Retina (tissue), 1 donor: ENCODE measurements at regions not wholly inside any gene's neighbourhood (a gene's known extent, or its start where the extent isn't known, plus 50 kb on each side); places are given as distances from the start of the nearest gene placed in this dataset.
"Not testable (repeated sequence)": the region's sequence is repeated elsewhere in the genome, so short reads cannot be mapped to it uniquely, and the experiment has no call there.

Source experiments
- DNase-seq: peaks from one replicate; pipeline ENCODE4 v3.0.0-alpha.2; 2016

DNA sequence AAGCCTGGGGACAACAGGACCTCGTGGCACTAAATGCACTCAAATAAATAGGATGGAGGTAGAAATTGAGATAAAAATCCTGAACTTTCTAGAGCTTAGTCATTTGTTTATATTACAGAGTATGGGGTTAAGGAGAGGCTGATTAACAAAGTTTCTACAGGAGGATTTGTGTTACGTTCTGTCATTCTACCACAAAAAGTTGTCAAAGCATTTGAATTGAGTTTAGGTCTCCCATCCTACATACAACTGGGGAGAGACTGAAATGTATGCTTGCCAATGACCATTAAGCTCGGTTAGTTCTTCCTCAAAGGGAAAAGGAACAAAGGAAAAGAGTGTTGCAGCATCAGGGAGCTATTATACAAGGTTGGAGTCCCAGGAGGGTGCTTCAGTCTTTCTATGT is 597.9 kb downstream of the COL12A1 start:
- DNase-seq, result no peak

DNA sequence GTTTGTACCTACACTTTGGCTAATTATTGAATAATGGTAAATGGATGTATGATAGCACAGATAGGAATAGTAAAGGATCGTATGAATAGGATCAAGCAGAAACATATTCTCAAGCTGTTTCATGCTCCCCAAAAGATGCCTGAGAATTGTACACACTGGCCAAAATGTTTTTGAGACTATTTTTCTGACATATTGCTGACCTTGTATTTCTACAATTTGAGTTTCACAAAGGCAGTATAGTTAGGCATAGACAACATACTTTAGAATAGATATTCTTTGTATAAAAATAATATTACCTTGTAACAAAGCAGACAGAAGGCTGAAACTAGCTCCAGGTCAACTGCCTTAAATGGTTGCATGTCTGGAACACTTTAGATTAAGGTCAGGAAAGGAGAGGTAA is 598.4 kb downstream of the COL12A1 start:
- DNase-seq, result no peak

DNA sequence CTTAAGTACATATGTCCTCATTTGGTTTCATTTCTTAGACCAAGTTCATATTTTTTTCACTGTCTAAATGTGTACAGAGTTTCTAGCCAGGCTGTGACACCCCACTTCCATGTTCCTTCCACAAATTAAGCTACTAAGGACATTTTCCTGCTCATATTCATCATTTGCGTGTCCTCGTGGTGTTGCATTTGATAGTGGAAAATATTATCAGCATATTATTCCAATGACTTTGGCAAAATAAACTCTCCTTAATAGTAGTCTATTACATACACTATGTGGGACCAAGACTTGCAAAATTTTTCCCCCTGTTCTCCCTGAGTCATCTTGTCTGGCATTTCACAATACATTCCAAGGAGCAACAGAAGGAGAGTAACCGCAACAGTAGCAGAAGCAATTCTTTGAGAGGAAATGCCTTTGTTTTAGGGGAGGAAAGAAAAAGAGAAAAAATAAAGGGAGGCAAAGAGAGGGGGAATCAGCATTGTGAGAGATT is 599.2 kb downstream of the COL12A1 start:
- no peak for DNase-seq

DNA sequence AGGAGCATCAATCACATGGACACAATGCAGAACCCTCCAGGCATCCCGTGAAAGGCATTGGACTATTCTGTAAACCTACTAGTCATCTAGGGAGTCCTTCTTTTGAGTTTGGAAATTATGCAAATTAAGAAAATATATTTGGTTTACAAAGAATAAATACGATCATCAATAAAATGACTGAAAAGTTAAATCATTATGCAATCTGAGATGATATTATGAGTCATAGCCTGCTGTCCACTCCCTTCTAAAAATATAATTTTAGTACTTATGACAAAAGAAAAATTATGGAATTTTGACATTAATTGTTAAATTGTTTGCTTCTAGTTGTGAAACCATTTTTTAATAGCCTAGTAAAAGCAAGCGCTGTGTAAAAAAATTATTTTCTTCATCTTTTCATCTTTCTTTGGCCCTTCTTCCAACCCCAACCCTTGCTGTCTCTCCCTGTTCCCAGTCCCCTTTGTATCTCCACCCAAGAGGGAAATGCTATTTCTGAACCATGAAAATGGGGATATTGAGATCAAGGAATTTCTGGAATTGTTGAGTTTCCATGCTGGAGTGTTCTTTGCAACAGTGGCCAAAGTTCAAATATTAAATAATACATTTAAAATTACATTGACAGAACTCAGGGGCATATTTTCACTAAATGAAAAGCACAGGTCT is 599.8 kb downstream of the COL12A1 start:
- no peak for DNase-seq

DNA sequence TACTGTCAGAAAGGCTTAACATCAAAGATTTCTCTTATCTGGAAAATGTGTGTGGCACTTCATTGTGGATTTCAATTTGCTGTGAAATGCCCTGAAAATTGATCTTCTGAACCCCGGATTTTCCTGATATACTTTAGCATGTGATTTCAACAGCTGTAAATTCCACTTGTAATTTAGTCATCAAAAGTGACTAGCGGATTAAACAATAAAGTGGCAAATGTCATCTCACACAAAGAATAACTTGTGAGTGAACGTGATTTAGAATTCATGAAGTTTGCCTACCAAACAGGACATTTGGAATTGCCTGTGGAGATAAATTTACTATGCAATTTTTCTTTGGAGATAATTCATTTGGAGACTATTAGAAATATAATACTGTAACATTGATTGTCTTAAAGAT is 601.6 kb downstream of the COL12A1 start:
- no peak for DNase-seq

DNA sequence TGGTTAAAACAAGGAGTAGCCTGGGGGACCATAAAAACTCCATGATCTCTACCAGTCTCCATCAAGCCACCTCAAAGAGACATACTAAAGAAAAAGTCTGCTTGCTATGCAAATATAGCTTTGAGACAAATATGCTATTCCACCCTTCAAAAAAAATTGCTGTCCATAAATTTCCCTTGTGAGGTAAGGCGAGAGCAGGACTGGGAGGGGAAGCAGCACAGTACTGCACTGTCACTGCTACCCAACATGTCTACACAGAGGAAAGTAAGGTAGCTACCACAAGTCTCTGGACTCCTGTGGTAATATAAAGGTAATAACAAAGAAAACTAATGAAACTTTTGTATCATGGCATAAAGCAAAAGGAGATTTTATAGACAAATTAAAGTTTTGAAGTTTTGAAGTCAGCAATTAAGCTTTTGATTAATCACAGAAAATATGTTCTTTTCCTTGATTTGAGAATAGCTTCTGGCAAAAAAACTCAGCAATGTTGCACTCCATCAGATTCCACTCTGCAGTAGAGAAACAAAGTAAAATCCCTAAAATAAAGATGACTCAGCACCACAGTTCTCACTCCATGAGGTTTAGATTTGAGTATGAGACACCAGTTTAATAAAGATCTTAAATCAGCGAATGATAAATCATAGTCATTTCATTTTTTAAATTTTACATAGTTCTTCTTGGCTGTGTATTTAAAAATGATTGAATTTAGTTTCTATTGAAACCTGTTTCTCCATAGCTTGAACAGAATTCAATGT is 602.4 kb downstream of the COL12A1 start:
- no peak for DNase-seq

DNA sequence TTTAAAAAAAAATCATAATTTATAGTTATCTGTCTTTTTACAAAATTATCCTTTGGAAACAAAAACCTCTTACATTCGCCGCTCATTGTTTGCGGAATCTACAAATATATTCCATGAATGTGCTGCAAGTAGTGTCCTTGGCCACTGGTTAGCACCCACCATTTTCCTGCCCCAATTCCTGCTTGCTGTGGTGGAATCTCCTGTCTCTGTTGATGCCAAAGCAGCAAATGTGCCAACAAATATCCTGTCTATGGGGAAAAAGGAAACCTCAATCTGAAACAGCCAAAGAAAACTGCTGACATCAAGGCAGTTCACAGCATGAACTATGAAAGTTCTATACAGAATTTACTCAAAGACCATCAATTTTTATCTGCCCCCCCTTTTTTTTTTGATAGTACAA is 603.6 kb downstream of the COL12A1 start:
- DNase-seq, result no peak

DNA sequence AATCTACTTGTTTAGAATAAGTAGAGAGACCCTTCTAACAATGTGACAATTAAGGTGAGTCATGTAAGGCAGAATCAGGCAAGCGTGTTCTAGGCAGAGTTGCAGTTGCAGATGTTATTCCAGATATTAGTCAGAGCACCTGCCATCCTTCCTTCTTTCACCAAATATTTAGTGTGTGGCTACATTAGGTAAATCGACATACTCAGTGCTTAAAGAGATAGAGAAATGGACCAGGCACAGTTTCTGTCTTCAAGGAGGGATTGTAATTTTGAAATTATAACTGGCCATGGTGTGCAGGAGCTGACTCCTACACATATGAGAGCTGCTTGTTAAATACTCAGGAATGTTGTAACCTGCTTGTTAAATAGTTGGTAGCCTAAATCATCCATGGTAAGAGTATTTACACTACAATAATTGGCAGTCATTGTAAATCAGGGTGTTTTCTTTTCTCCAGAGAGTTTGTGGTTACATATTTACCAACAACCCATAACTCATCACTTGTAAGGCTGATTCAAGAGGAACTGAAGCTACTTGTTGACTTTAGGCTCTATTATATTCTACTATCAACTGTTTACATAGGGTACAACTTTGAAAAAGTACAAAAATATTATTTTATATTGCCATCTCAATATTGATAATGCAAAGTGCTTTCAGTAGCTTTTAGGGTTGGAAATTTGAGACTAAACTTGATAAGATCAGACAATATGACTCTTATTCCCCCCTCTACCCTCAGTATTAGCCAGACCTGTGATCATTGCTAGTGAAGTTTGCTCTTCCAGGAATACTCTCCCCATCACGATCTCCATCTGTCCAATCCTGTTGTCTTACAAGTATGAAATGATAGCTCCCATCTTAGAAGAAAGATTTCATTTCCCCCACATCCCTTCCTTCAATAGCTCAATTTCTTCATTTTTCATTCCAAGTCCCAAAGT is 607.1 kb downstream of the COL12A1 start:
- no peak for DNase-seq

DNA sequence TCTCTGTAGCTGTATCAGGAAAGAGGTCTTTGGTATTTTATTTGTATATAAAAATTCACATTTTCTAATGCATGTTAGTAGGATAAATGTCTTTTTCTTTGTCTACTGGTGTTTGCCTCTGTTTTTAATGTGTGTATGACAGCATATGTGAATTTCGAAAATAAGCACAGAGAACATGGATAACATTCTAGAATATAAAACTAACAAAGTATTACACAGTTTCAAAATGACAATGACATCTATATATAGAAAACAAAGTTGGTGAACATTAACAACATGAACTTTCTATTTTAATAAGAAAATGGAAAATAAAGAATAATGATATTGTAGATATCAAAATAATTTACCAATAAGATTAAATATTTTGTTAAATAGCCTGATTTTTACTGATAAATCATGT is 608.0 kb downstream of the COL12A1 start:
- no peak for DNase-seq

DNA sequence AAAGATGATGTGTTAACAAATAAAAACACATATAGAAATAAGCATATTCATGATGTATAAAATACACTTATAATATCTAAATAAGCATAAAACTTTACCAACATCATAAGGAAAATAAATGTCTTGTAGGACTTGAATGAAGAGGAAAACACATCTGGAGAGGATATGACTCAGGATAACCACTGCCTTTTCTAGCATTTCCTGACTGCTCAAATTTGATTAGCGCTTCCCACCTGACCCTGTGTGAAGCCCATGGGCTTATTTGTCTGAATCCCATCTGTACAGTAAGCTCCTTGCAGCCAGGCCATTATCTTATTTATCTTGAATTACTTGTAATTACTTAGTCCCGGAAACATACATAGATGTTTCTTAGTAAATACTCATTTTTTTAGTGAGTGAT is 608.6 kb downstream of the COL12A1 start:
- no peak for DNase-seq

DNA sequence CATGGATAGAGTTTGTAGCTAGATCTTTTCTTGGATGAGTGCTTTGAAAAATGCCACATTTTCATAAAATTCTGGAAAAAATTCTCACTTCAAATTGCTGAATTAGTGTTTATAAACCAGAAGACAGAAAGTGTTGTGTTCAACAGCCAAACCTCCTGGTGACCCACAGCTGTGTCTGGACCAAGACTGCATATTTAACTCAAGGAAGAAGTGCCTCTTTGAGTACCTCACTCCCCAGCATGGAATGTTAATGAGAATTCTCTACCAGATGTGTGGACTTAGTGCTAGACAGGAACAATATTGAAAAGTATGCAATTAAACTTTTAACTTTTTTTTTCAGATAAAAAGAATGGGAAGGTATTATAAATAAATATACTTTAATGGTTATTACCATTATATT is 609.3 kb downstream of the COL12A1 start:
- DNase-seq, result no peak

DNA sequence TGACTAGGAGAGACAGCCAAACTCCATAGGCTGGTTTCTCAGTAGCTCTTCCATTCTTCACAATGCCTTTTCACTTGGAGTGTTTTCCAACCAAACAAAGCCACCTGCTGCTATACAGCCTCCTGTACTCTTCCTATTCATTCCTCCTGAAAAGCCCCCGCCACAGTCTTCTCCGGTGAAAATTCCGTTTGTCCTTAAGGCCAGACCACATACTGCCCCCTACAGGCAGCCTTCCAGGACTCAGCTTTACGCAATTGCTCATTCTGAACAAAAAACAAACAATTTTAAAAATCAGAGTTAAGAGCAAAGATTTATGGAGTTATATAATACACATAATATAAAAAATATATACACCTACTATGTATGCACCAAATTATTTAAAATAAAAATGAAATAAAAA is 611.5 kb downstream of the COL12A1 start:
- not testable (repeated sequence) for DNase-seq

DNA sequence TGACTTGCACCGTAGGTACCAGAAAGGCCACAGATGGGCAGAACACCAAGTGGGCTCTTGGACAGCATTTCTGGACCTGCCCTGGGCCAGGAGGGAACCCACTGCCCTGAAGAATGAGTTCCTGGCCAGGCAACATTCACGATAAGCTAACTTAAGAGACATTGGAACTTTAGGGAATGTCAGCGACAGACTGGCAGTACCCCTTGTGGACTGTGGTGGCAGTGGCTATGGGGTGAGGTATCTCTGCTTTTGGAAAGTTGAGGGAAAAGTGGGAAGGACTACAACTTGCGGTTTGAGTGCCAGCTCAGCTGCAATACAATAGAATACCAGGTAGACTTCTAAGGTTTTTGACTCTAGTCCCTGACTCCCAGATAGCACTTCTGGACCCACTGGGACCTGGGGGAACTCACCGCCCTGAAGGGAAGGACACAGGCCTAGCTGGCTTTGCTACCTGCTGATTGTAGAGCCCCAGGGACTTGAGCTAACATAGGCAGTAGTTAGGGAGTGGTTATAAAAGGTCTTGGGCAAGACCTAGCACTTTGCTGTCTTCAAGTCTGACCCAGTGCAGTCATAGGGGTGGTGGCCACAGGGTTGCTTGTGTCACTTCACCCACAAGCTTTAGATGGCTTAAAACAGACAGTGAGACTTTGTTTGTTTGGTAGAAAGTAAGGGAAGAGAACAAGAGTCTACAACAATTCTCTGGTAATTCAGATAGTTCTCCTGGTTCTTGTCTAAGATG is 617.6 kb downstream of the COL12A1 start:
- DNase-seq, result no peak

DNA sequence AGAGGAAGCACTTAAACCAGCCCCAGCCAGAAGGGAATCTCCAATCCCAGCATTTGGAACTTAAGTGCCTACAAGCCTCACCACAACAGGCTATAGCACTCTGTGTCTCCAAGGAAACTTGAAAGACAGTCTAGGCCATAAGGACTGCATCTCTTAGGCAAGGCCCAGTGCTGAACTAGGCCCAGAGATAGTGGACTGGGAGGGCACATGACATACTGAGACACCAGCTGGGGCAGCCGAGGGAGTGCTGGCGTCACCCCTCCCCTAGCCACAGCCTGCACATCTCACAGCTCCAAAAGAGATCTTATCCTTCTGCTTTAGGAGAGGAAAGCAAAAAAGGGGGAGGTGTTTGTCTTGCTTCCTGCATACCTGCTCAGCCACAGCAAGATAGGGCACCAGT is 618.5 kb downstream of the COL12A1 start:
- no peak for DNase-seq

DNA sequence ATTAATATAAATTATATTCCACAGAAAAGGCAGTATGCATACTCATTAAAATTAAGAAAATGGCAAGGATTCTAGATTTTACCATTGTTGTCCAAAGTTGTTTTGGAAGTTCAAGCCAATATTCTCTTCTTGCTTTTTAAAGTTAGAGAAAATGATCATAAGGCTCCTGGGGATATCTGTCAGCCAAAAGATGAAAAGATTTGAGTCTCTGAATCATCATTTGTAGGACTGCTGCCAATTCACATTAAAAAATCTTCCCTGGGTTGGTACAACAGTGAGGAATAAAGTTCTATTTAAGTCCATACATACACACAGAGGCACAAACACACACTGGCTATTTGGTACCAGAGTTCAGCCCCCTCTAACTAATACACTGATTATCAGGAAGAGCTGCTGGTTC is 620.1 kb downstream of the COL12A1 start:
- DNase-seq, result no peak

DNA sequence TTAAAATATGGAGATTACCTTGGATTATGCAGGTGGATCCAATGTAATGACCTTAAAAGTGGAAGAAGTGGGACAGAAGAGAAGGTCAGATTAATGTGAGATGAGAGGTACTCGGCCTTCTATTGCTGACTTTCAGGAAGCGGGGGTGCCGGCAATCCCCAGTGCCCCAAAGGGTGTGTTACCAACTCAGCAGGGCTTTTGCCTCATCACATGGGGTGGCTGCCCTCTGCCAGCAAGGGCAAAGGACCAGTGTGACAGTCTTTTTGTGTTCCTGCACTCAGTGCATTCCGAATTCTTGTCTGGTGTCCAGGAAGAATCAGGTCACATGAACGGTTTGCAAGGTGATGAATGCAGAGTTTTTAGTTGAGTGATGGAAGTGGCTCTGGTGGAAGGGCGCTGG is 624.2 kb downstream of the COL12A1 start:
- DNase-seq, result no peak

DNA sequence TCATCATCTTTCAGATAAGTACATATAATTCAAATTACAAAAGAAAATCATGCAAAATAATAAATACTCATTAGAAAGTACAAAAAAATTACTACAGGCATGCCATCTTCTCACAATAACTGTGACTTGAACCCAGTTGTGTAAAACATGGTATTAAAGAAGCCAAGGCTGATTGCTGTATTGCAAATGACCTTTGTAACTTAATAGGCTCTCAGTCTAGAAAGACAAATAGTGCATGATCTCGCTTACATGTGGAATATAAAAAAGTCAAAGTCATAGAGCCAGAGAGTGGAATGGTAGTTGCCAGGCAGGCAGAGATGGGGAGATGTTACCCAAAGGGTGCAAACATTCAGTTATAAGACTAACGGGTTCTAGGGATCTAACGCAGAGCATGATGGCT is 626.1 kb downstream of the COL12A1 start:
- no peak for DNase-seq

DNA sequence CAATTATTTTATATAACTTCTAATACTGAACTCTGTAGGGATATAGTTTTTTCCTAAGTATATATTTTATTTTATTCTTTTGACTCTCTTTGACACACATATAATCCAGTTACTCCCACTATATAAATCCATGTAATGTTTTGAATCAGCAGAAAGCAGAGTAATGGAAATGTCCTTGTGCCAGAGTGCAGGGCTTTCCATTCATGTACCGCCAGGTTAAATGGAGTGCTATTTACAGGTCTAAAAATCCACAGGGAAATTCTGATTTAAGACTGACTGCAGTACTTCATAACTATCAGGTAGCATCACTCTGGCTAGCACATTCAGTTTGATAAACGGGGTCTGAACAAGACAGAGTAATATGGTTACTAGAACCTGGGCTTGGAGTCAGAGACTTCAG is 626.8 kb downstream of the COL12A1 start:
- DNase-seq, result no peak

DNA sequence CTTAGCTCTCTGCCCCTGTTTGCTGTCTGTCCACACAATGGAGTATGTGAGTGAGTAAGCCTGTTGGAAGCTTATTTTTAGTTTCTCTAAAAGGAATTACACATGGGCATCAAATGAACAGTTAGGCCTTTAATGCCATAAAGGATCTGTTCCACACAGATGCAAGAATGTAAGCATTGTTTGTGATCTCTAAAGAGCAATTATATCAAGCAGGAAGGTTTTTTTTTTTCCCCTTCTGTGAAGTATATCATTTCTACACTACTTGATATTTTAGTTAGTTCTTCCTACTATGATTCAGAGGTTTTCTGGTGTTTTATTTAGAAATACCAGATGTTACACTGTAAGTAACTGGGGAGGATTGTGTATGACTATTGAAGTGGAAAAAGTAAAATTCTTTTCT is 627.5 kb downstream of the COL12A1 start:
- no peak for DNase-seq

DNA sequence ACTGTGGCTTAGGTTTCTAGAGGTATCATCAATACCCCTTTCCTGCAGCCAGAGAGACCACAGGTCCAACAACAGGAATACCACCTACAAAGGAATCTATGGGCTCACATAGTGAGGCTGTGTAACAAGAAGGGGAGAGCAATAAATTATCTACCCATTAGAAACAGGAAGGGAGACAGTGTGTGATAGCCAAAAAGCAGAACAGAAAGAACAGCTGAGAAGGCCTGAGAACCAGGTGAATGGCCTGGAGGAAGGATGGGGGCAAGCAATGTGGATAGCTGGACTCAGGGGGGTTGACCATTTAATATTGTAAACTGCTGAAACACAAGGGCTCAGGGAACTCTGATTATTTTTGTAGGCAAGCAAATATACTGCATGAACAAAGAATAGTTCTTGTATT is 628.2 kb downstream of the COL12A1 start:
- no peak for DNase-seq

DNA sequence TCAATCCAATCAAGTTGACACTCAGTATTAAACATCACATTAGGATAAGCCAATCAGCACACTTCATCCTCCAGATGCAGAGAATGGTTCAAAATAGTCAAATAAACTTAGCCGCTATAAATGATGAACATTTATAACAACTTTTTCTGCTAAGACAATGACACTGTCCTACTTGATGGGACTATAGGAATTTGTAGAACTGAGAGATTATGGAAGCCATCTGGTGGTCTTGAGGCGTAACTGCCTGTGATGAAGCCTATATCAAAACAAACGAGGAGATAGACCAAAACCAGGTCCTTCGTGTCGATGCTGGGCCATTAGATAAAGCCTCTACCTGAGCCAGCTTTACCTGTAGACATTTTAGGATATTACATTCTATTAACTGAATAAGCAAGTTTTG is 631.1 kb downstream of the COL12A1 start:
- peak; percentile 11 for DNase-seq

DNA sequence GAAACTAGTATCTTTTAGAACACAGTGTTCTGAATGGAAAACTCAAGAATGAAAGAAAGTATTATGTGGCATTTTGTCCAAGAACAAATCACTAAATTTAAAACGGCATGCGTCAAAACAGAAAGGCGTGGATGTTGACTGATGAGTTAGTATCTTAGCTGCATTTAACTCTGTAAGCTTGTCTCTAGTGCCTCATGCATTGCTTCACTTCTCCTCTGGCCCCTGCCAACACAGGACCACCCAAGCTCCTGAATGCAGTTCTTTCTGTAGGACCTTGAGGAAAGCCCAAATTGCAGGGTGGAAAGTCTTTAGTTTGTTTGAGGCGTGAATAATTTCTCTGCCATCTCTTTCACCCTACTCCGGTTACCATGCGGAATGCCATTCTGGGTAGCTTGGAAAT is 632.2 kb downstream of the COL12A1 start:
- no peak for DNase-seq

DNA sequence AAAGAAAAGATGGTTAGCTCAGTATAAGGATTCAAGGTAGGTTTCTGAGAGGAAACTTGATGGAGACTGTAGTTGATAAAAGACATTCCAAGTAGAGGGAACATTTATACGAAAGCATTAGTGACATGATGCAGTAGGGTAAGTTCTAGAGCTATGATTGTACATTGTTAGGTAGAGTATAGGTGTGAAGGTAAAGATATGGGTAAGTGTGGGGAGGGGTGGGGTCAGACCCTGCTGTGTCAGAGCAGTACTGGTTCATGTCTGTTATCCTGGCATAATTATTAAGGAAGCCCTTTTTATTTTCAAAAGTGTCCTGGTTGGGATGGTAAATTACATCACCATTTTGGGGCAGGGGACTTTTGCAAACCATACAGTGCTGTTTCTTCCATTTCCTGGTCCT is 635.8 kb downstream of the COL12A1 start:
- no peak for DNase-seq
